ENCODE measurements at regions not wholly inside any gene's neighbourhood (a gene's known extent, or its start where the extent isn't known, plus 50 kb on each side); places are given as distances from the start of the nearest gene placed in this dataset.

DNA sequence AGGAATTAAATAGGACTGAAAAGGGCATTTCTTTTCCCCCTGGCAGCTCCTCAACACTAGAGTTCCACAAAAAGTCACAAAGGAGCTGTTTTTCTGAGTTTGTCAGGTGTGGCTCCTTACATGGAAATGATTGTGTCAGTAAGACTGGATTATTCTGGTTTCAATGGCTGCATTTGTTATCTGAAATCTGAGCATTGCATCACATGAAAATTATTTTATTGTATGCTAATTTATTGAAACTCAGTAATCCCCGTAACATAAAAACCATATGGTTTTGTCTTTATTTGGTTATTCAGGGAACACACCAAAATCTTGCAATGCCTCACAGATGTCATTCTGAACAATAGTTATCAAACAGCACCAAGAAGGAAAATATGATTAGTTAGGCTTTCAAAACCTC lies 439.7 kb upstream of the TNP1 start:
- DNase-seq (ENCODE audit: low read depth): no peak

DNA sequence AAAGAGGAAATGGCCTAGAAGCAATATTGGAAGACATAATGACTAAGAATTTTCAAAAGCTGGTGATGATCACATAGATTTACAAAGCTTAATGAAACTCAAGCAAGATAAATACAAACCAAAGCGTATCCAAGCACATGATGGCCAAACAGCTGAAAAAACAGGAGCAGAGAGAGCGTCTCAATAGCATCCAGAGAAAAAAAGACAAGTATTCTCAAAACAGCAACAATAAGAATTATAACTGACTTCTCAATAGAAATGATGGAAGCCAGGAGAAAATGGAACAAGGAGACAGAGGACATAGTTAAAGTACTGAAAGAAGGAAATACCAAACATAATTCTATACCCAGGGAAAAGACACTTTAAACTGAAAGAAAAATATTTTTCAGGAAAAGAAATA lies 437.2 kb upstream of the TNP1 start:
- no peak for DNase-seq (ENCODE audit: low read depth)

DNA sequence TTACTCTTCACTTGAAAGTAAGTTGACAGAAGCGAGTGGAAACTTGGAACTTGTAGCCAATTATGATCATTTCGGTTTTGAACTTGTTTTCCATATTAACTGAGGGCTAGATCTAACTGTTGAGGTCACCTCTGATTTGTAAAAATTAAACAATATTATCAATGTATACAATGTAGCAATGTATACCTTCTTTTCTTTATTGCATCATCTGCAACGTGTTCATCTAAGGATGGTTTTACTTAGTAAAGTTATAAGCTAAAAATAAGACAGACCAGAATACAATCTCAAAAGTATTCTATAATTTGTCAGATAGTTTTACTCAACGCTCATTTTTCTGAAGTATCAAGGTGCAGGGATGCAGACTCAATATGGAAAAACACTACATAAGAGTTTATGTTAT lies 435.0 kb upstream of the TNP1 start:
- DNase-seq (ENCODE audit: low read depth): no peak

DNA sequence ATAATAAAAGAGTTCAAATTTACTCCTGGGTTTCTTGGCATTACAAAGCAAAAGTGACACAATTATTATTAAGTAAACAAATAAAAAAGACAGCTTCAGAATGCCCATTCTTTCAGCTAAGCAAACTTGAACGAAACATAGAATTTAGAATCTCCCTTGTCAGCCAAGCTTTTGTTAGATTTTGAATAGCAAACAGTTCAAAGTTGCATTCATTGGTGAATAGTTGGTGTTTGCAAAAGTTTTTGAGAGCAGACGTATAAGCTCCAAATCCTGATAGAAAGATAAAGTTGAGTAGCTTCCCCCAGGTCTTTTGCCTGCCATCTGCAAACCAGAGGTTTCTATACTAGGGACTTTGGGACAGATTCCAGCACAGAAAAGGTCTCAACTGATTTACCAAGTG lies 434.3 kb upstream of the TNP1 start:
- no peak for DNase-seq (ENCODE audit: low read depth)

DNA sequence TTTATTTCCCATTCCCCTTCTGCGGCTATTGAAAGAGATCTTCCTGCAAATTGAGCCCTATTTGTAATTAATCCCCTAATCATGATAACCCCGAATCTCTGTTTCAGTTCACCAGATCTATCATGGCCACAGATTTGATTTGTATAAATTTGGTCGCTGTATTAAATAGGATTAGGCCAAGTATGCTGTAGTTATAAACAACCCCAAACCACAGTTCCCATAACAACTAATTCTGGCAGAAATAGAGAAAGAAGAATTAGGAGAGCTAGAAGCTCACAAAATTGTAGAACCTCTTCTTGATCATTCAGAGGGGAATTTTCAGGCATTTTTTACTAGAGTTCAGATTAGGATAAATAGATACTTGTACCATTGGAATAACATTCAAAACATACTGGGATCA lies 433.7 kb upstream of the TNP1 start:
- DNase-seq (ENCODE audit: low read depth): no peak

DNA sequence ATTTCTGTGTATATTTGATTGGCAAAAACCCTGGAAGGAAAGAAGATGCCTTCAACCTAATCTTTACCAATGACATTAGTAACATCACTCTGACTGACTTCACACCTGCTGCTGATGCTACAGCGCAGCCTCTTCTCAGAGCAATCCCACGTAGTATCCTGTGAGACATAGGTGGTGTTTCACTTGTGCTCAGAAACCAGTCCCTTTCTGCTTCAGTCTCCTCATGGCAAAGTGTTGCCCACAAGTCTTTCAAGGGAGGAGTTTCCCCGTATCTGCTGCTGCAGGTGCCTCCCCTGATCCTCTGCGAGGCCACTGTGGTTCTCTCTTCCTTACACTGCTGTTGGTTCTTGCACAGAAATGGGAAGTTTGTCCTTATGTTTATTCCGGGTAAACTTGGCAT lies 433.2 kb upstream of the TNP1 start:
- no peak for DNase-seq (ENCODE audit: low read depth)

DNA sequence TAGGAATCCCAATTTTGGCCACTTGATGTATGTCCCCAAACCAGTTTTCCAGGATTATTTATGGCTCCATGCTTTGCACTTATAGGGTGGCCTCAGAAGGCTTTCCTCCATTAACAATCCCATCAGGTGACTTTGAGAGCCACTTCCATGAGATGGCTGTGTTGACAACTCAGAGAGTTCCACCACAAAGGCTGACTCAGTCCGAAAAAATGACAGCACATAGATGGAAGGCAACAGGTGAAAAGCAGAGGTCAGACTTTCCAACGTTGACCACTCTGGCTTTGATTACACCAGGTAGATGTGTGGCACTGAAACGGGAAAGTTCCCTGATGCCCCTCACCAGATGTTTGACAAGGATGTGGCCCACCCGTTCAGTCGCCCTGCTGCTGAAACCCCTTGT lies 431.4 kb upstream of the TNP1 start:
- no peak for DNase-seq (ENCODE audit: low read depth)

DNA sequence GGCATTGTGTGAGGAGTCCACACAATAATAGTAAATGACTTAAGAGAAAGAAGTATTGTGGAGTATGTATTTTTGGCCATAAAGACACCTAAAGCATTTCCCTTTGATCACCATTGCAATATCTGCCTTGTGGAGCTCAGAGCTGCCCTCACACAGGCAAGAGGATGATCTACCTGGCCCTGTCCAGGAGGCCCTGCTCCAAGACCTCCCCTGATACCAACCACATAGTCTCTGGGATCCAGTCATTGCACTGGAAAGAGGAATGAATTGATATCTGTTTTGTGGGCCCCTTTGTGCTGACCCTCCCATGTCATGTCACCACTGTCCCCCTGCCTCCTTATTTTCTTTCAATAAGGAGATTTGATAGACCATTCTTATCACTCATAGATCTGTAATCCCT lies 430.6 kb upstream of the TNP1 start:
- no peak for DNase-seq (ENCODE audit: low read depth)

DNA sequence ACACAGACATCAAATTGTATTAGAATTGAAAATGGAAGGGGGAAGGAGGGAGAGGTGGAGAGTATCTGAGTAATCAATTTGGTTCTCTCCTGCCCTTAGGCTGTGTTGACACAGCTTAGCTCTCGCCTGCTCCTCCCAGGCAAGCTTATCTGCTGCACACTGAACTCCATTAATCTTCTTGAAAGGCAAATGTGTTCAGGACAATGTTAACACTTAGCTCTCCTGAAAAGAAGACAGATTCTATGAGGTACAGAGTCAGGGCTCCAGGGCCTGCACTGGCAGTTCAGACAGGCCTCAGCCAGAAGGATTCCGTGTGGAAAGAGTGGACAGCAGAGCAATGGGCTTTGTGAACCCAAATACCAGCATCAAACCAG lies 430.0 kb upstream of the TNP1 start:
- no peak for DNase-seq (ENCODE audit: low read depth)

DNA sequence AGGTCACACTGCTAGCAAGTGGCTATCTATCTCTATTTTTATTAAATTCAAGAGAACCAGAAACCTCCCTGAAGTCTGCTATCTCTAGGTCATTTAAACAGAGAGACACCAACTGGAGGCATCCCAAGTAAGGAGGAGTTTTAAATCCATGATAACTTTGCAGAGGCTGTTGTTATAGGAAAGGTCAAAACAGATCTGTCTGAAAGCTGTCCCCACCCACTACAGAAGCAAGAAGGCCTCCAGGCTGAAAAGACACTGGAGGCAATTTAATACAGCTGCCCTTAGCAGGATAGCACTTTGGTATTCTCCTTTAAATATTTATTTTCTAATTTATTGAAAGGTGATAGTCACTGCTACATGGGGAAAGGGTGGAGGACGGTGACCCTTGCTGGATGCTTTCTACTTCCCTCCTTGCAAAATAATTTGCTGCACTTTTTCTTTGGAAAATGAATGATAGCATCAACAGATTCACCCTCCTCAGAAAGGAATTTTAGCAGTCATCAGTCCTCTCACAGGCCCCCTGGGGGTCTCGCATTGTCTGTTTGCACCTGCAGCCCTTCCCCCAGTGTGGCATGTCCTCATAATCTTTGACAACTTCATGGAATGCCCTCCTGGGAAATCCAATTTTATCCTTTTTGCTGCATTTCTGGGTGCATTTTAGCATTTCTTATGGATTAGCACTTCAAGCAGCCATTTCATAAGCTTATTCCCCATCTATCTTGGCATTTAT lies 429.5 kb upstream of the TNP1 start:
- no peak for DNase-seq (ENCODE audit: low read depth)

DNA sequence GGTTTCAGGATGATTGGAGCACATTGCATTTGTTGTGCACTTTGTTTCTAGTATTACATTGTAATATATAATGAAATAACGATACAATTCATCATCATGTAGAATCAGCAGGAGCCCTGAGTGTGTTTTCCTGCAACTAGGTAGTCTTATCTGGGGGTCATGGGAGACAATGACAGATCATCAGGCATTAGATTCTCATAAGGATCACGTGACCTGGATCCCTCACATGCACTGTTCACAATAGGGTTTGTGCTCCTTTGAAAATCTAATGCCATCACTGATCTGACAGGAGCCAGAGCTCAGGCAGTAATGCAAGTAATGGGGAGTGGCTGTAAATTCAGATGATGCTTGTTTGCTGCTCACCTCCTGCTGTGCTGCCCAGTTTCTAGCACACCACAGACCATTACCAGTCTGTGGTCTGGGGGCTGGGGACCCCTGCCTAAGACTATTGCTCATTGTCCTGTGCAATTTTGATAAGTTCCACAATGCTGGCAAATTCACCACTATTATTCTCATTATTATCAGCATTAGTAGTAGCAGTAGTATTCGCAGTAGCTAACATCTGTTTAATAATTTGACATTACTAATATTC lies 428.7 kb upstream of the TNP1 start:
- DNase-seq (ENCODE audit: low read depth): no peak

DNA sequence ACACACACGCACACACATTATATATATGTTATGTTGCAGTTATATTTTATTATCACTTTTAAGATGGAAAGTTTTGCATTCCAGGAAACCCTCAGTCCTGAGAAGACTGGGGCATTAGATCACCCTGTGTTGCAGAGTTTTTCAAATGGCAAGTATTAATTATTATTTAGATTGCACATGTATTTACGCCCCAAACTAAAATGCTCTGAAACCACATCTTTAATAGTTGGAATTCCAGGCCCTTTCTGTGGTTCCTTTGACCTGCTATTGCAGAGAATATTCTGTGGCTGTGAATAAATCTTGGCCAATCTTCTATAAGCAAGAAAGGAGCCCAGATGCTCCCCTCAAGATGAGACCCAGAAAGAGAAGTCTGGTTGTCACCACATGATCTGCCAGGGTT lies 427.0 kb upstream of the TNP1 start:
- DNase-seq (ENCODE audit: low read depth): no peak

DNA sequence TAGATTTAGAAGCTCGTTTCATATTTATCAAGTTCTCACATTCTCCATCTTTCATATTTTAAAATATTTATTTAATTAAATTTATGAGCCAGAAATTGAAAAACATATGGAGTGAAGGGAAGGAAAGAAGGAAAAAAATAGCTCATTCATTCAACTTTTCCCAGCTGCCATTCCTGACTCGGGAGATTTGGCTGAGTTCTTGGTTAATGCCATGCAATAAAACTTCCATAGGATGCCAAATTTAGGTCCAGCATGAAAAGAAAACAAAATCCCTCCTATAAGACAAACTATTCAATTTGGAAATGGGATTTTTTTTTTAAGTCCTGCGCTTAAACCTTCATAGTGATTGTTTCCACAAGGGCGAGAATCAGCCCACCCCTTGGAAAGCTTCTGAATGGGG lies 426.1 kb upstream of the TNP1 start:
- no peak for DNase-seq (ENCODE audit: low read depth)

DNA sequence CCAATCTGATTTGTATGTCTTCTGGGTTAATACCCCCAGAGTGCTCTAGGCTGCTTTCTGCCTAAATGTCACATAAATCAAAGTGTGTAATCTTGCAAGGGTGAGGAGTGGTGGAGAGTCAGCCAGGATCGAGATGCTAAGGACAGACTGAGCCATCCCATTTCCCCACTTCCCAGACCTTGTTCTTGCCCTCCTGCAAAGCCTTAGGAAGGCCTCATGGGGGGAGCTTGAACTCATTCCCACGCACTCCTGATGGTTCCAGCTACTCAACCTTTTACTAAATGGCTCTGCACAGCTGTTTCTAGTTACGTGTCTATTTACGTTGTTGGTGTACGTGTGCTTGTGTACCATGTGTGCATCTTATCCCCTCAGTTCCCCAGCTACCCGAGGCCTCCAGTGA lies 423.6 kb upstream of the TNP1 start:
- no peak for DNase-seq (ENCODE audit: low read depth)

DNA sequence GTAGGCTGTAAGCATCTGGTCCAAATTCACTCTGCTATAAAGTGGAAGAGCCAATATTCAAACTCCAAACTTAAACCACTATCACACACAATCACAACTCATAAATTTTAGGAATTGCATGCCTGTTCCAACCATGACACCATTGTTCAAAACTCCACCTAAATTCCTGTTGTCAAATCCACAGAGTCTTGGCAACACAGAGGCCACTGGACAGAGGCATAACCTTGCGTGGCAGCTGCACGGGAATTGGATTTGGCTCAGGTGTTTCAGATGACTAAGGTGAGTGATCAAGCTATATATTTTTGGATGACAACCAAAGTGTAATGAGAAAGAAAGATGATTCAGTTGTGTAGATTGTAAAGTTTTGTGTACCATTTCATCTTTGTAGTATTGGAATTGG lies 422.7 kb upstream of the TNP1 start:
- no peak for DNase-seq (ENCODE audit: low read depth)

DNA sequence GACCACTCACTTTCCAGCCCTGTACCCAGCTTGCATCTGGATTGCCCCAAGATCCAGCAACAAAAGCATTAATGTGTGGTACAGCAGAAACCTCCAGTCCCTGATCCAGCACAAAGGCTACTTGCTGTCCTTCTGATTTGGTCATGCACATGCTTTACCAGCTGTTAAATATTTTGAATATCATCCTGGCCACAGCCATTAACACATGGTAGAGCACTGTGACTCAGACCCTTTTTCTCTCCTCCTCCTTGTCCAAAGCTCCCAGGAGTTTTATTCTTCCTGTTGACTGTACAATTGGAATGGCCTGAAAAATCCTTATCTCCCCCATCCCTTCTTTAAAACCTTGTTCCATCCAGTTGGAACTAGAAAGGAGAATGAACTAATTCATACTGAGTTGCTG lies 419.7 kb upstream of the TNP1 start:
- no peak for DNase-seq (ENCODE audit: low read depth)

DNA sequence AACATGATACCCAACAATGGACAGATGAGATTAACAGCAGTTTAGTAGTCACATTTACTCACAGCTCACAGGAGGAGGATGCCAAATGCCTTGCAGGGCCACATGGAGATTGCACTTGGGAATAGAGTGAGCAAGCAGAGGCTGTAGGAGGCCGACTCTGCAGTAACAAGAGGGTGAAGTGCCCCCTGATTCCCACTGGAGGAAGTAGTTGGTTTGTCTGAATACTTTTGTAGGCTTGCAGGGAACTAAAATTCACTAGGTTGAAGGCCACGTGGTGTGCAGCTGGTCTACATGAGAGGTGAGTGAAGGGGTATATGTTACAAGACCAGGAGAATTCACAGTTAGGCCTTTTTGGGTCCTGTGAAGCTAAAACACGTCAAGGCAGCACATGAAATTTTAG lies 419.3 kb upstream of the TNP1 start:
- no peak for DNase-seq (ENCODE audit: low read depth)

DNA sequence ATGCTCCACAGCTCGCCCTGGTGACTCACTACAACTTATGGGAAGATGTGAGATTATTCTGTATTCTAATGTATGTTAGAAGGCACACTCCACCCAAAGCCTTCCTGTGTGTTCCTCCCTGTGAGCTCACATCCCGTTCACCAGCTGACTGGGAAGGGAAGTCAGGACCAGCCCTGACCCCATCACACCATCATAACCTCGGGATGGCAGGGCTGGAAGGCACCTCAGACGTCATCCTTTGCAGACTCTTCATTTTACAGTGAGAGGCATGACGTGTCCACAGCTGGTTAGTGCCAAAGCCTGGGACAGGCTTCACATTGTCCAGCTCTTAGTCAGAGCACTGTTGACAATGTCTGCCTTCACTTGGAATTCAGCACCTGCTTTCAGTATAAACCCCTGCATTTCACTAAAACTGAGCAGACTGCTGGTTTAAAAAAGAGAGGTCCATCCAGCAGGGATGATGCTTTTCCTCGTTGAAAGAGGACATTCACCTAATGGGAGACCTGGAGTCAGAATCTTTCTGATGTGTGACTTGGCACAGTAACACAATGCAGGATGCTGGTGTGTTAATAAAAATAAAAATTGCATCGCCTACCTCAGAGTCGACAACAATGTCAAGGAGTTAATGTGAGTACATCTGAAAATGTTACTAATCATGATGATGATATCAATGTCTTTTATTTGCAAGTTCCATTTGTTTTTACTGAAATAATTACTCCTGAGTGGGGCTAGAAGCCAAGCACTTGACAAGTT lies 418.0 kb upstream of the TNP1 start:
- DNase-seq (ENCODE audit: low read depth): no peak

DNA sequence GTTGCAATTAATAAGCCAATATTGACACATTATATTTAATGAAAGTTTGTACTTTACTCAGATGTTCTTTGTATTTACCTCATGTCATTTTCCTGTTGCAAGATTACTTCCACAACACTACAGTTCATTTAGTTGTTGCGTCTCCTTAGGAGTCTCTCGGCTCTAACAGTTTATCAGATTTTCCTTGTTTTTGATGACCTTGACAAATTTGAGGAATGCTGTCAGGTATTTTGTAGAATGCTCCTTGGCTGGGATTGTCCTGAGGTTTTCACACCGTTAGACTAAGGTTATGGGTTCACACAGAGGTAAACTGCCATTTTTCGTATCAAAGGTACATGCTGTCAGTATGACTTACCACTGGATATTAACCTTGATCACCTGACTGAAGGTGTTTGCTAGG lies 416.6 kb upstream of the TNP1 start:
- no peak for DNase-seq (ENCODE audit: low read depth)

DNA sequence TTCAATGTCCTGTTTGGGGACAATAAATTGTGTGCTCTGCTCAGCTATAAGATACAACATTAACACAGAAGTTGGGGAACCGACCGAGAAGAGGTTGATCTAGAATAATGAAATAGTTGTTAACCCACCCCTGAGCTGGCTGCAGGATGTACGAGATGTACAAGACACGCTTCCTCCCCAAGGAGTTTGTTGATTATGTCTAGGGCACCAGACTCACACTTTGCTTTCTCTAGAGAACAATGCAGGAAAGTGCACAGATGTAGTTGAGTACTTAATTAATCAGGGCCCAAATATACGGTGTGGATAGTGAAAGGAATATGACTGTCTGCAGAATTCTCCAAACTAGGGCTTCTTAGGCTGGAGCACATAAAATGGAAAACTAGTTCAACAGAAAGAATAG lies 415.2 kb upstream of the TNP1 start:
- DNase-seq (ENCODE audit: low read depth): no peak

DNA sequence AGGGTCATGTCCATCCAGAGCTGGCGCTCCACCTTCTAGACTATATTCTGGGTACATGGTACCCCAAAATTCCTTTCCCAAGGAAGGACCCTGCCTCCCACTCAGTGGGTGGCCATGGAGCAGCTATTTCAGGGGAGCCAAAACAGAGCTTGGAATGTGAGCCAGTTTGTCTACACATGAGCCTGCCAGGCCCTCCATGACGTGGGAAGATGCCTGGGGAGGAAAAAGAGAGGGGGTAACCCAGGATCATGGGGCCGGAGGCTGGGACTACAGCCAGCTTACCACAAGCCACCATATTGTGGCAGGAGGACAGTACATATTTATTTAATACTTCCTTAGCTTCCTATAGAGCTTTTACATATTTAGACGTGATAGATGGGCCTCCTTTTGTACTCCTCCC lies 414.7 kb upstream of the TNP1 start:
- no peak for DNase-seq (ENCODE audit: low read depth)

DNA sequence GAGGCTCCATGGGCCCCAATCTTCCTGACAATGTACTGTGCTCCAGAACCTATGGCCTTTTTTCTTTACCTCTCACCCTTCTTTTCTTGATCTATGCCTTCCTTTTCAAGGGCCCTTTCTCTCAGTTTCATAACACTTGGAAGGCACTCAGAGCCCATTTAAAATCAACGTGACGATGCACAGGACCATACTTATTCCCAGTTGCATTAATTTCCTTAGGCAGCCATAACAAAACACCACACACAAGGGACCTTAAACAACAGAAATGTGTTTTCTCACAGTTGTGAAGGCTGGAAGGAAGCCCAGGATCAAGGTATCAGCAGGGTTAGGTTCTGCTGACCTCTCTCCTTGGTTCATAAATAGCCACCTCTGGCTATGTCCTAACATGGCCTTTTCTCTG lies 414.0 kb upstream of the TNP1 start:
- DNase-seq (ENCODE audit: low read depth): no peak

DNA sequence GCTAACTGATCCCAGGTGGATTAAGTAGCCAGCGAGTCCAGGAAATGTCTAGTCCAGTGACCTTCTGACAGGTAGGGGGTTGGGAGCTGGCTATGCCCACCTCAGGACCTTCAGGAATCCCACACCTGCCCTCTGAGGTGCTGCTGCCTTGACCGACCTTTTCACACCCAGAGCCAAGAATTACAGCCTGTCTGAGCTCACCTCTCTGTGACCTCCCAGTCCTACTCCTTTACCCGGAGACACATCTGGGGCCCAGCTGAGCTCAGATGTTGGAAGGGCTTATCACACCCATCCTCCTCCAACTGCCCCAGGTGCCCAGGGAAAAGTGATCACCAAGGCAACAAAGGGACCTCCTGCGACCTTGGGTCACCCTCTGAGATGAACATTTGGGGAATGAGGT lies 413.3 kb upstream of the TNP1 start:
- no peak for DNase-seq (ENCODE audit: low read depth)

DNA sequence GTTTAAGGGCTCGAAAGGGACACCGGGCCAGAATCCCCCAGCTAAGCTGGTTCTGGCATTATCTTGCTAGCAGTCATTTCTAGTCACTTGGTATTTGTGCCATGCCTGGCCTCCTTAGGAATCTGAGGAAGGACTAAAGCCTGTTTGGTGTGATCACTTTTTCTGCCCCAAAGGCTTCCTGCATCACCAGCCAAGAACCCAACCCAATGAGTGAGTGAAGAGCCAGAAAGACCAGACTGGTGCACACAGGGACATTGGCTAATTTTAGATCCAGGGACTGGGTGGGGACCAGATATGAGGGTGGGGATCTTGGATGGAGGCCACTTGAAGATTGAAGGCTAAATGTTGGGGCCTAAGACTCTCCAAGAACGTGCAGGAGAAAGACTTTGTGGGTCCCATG lies 411.9 kb upstream of the TNP1 start:
- no peak for DNase-seq (ENCODE audit: low read depth)
